HL-60 (cell line): ENCODE measurements at regions not wholly inside any gene's neighbourhood (a gene's known extent, or its start where the extent isn't known, plus 50 kb on each side); places are given as distances from the start of the nearest gene placed in this dataset.

Source experiments
- DNase-seq, 2 experiments: peaks; one replicate each; pipeline ENCODE4 v3.0.0-alpha.2; 2010 to 2020; ENCODE audit warnings: low read depth in 1 of 2, low spot score in 1 of 2
- H3K27ac ChIP-seq: fragments of 250-450 bp; sonication (Bioruptor Pico); replicated peaks from 2 replicates; pipeline ENCODE4 v1.5.1; 2020; ENCODE audit warnings: mild to moderate bottlenecking, moderate library complexity
- H3K27me3 ChIP-seq: fragments of 250-450 bp; sonication (Bioruptor Pico); 2 replicates; pipeline ENCODE4 v1.5.1; 2021; ENCODE audit warnings: mild to moderate bottlenecking, moderate library complexity; ENCODE audit not compliant: insufficient read depth, poor library complexity, severe bottlenecking
- H3K4me3 ChIP-seq: replicated peaks from 2 replicates; pipeline ENCODE4 v1.5.1; 2011; ENCODE audit warnings: mild to moderate bottlenecking, control low read depth, low read length; ENCODE audit not compliant: insufficient read depth
- GABPA ChIP-seq: IDR thresholded peaks from 2 replicates; pipeline ENCODE4 v1.6.1; 2012; ENCODE audit warnings: low read depth
- POLR2AphosphoS5 ChIP-seq: IDR thresholded peaks from 2 replicates; pipeline ENCODE4 v1.6.1; 2012; ENCODE audit warnings: low read depth
- SPI1 ChIP-seq: IDR thresholded peaks from 2 replicates; pipeline ENCODE4 v1.6.1; 2012; ENCODE audit warnings: low read depth, mild to moderate bottlenecking, borderline replicate concordance
- TF ChIP-seq, protein P1 (sequence below): IDR thresholded peaks from one replicate; pipeline ENCODE4 v1.5.1; 2011; ENCODE audit warnings: low read length, control low read depth, inconsistent platforms; ENCODE audit not compliant: insufficient read depth
- TF ChIP-seq, protein P2 (sequence below): IDR thresholded peaks from 2 replicates; pipeline ENCODE4 v1.6.1; 2012; ENCODE audit warnings: low read depth; ENCODE audit not compliant: insufficient replicate concordance

DNA sequence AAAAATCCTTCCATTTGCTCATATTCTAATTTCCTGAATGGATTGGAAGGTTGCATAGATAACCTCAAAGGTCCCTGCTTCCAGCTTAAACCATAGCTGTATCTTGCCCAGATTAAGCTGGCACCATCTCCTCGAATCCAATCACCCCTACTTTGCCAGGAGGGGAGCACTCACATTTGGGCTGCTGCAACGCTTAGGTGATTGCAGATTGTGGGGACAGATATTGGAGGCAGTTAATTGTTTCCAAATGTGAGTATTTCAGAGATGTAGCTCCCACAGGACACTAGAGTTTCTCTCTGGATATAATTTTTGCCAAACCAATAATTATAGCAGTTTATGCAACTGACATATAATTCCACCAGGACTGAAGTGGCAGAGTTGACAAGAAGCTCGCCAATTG lies 53.5 kb upstream of the ACSL1 start:
- no peaks in the 10 kb centered on the region for H3K27me3 ChIP-seq
- DNase-seq = no peak
- no peak overlapping the region for H3K27ac ChIP-seq
- TF ChIP-seq, protein P1, sequence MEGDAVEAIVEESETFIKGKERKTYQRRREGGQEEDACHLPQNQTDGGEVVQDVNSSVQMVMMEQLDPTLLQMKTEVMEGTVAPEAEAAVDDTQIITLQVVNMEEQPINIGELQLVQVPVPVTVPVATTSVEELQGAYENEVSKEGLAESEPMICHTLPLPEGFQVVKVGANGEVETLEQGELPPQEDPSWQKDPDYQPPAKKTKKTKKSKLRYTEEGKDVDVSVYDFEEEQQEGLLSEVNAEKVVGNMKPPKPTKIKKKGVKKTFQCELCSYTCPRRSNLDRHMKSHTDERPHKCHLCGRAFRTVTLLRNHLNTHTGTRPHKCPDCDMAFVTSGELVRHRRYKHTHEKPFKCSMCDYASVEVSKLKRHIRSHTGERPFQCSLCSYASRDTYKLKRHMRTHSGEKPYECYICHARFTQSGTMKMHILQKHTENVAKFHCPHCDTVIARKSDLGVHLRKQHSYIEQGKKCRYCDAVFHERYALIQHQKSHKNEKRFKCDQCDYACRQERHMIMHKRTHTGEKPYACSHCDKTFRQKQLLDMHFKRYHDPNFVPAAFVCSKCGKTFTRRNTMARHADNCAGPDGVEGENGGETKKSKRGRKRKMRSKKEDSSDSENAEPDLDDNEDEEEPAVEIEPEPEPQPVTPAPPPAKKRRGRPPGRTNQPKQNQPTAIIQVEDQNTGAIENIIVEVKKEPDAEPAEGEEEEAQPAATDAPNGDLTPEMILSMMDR = no peak
- H3K4me3 ChIP-seq = no peak overlapping the region

DNA sequence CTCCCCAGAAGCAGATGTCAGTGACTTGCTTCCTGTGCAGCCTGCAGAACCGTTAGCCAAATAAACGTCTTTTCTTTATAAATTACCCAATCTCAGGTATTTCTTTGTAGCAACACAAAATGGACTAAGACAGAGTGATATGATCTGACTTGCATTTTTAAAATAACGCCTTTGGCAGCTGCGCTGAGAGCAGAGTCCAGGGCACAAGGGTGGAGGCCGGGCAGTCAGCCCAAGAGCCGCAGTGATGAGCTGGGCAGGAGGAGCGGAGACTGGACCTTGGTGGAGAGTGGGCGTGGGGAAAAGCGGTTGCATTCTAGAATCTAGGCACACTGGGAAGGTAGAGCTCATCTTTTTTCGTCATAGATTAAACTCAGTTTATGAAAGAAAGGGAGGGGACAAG lies 56.5 kb upstream of the ACSL1 start:
- H3K27me3 ChIP-seq = no peaks in the 10 kb centered on the region
- H3K4me3 ChIP-seq = no peak overlapping the region
- no peak overlapping the region for H3K27ac ChIP-seq
- no peak for DNase-seq
- TF ChIP-seq SPI1 (no peak), GABPA (no peak), POLR2AphosphoS5 (no peak)
- TF ChIP-seq, protein P2, sequence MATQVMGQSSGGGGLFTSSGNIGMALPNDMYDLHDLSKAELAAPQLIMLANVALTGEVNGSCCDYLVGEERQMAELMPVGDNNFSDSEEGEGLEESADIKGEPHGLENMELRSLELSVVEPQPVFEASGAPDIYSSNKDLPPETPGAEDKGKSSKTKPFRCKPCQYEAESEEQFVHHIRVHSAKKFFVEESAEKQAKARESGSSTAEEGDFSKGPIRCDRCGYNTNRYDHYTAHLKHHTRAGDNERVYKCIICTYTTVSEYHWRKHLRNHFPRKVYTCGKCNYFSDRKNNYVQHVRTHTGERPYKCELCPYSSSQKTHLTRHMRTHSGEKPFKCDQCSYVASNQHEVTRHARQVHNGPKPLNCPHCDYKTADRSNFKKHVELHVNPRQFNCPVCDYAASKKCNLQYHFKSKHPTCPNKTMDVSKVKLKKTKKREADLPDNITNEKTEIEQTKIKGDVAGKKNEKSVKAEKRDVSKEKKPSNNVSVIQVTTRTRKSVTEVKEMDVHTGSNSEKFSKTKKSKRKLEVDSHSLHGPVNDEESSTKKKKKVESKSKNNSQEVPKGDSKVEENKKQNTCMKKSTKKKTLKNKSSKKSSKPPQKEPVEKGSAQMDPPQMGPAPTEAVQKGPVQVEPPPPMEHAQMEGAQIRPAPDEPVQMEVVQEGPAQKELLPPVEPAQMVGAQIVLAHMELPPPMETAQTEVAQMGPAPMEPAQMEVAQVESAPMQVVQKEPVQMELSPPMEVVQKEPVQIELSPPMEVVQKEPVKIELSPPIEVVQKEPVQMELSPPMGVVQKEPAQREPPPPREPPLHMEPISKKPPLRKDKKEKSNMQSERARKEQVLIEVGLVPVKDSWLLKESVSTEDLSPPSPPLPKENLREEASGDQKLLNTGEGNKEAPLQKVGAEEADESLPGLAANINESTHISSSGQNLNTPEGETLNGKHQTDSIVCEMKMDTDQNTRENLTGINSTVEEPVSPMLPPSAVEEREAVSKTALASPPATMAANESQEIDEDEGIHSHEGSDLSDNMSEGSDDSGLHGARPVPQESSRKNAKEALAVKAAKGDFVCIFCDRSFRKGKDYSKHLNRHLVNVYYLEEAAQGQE = no peak
- TF ChIP-seq, protein P1 = no peak

DNA sequence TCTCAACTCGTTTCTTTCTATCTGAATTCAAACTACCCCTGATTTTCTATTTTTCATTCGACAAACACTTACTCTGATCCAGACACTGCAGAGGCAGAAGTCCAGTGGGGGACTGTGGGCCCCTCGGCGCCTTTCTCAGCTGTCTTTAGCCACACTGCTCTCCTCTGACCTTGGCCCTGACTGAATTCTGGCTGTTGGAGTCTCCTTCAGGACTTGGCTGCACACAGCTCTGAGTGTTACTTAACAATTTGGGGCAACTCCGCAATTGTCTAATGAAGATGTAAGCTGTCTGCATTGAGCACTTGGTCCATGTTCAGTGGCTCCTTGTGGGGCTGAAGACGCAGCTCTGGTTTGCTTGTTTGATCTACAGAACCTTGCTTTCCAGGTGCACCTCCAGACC lies 57.3 kb upstream of the ACSL1 start:
- TF ChIP-seq, protein P1 = no peak
- TF ChIP-seq, protein P2 = no peak
- TF ChIP-seq GABPA = no peak
- TF ChIP-seq POLR2AphosphoS5 = no peak
- no peak for TF ChIP-seq SPI1
- no peak for DNase-seq
- H3K27me3 ChIP-seq = no peaks in the 10 kb centered on the region
- no peak overlapping the region for H3K4me3 ChIP-seq
- H3K27ac ChIP-seq = no peak overlapping the region

DNA sequence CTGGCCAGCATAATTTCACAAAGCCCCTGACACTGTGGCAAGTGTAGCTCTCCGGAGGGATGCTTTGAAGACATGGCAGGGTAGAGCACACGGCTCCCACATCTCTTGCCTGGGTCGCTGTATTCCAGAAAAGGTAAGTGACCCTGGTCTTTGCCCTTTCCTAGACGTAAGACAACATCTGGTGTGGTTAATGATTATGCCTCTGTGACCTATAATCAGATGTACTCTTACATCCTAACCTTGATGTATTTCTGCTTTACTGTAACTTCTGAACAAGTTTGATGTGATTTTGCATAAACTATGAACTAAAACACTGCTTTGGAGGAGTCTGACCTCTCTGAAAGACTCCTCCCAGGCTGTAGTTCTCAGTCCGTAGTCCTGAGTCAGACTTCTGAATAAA lies 59.1 kb upstream of the ACSL1 start:
- no peaks in the 10 kb centered on the region for H3K27me3 ChIP-seq
- H3K4me3 ChIP-seq = no peak overlapping the region
- DNase-seq = no peak
- no peak overlapping the region for H3K27ac ChIP-seq
- TF ChIP-seq POLR2AphosphoS5 = no peak
- no peak for TF ChIP-seq SPI1
- no peak for TF ChIP-seq GABPA
- TF ChIP-seq, protein P1 = no peak
- TF ChIP-seq, protein P2 = no peak
